Embryonic facial prominence (tissue), 1 donor: ENCODE measurements at regions not wholly inside any gene's neighbourhood (a gene's known extent, or its start where the extent isn't known, plus 50 kb on each side); places are given as distances from the start of the nearest gene placed in this dataset.
"Not testable (repeated sequence)": the region's sequence is repeated elsewhere in the genome, so short reads cannot be mapped to it uniquely, and the experiment has no call there.

Experiments
- DNase-seq: peaks from one replicate; pipeline ENCODE4 v3.0.0-alpha.2; 2016; ENCODE audit errors: extremely low spot score

DNA sequence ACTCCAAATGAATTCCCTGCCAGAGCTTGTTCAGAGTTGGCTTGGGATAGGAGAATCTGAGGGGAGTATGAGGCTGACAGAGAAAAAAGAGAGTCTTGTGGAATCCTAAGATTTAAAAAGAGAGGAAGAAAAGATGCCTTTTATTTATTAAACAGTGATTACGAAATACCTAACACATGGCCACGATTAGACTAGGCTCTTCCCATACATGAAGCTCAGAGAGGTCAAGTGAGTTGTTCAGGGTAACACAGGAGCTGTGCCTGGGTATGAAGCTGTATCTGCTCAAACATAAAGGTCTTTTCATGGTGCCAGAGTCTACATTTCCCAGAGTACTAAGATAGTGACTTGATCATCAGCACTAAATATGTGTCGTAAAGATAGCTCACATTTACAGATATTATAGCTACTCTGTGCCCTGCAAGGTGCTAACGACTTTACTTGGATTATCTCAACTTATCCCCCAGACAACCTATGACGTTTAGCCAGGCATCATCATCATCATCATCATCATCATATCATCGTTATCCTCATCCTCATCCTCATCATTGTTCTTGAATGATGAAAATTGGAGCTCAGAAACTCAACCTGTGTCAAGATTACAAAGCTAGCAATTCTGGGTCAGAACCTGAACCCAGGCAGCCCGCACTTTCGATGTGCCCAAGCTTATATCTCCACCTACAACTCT, 500.8 kb downstream of the NPIPA7 start:
- DNase-seq: no peak

DNA sequence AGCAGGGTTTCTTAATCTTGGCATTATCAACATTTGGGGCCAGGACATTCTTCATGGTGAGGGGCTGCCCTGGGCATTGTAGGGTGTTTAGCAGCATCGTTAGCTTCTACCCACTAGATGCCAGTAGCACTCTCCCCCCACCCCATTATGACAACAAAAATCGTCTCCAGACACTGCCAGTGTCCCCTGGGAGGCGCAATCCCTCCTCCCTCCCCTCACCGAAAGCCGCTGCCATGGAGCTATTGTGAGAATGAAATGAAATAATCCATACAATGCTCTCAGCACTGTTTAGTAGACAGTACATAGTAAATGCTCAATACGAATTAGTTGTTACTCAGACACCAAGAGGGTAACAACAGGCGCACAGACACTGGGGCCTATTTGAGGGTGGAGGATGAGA, 502.9 kb downstream of the NPIPA7 start:
- no peak for DNase-seq

DNA sequence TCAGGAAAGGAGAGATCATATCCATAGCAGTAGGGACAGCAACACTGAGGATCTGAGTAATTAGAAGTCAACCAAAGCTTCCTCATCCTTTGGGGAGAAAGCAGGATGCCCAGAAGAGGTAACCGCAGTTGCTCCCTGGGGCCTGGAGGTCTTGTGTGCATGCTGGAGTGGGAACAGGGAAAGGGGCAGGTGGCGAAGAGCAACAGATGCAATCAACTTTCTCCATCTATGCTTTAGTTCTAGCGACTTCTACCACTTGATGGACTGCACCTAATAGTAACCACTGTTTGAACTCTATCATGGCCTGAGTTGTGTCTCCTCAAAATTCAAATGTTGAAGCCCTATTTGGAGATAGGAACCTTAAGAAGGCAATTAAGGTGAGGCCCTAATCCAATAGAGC, 503.8 kb downstream of the NPIPA7 start:
- no peak for DNase-seq

DNA sequence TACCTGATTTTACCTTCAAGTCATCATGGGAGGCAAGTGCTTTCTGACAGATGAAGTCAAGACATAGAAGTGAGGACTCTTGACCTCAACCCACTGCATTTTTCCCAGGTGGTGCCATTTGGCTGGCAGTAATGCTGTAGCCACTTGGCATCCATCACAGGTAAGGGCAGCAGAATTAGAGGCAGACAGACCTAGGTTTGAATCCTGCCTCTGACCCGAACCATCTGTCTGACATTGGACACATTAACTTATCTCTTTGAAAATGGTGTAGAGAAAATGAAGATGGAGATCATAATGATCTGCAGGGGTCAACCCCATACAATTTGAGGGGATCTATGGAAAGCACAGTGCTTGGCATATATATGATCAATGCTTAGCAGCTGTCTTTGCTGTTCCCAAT, 505.5 kb downstream of the NPIPA7 start:
- no peak for DNase-seq

DNA sequence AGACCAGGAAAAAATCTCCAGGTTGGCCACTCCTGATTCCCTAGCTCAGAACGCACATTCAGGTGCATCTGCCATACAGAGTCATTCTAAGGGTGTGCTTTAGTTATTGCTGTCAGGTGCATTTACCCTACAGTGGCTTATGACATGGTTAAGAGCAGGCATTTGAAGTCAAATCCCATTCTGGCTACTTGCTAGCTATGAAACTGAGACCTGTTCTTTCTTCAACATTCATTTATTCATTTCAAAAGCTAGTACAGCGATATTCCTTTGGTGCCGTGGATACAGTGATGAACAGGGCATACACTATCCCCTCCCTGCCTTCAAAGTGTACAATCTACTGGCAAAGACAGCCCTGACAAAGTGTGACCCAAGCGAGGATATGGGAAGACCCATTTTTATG, 508.3 kb downstream of the NPIPA7 start:
- no peak for DNase-seq

DNA sequence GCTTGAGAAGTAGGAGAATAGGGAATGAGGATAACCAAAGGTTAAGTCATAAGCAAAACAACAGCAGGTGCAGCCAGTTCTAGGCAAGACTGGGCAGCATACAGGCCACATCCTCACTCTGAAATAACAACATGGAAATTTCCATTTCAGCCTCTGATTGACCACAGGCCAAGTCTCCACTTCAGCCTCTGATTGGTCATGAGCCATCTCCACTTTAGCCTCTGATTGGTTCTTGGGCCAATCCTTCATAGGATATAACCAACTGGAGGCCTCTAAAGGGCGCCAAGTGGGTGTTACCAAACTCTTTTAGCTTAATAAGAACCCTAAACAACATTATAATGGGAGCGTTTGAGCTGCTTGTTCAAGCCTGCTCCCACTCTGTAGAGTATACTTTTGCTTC, 512.0 kb downstream of the NPIPA7 start:
- DNase-seq: no peak

DNA sequence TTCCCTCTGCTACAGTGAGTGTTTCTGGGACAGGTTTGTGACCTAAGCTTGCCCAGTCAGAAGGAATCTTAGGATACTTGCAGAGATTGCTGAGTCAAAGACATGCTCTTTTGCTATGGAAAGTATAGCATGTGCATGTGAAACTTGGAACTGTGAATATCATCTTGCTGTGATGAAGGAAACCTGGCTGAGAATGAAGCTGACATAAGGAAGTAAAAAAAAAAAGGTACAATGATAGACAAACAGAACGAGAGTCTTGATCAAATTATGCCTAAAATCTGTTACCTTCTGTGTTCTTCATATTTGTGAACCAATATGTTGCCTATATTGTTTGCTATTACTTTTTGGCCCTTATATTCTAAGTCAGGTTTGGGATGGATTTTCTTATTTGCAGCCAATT, 525.7 kb downstream of the NPIPA7 start:
- no peak for DNase-seq

DNA sequence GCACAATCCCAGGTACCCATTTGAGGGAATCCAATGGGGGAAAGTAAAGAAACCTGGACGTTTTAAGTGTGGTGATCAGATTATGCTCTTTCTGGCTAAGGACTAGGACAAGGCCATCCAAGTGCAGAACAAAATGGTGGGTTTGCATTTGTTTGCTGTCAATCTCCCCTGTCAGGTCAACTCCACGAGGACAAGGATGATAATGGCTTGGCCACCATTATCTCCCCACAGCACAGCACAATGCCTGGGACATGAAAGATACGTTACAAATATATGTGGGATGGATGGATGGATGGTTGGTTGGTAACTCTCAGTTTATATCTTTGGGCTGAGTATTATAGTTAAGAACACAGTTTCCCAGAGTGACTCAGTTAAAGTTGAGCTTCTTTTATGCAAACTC, 526.9 kb downstream of the NPIPA7 start:
- no peak for DNase-seq

DNA sequence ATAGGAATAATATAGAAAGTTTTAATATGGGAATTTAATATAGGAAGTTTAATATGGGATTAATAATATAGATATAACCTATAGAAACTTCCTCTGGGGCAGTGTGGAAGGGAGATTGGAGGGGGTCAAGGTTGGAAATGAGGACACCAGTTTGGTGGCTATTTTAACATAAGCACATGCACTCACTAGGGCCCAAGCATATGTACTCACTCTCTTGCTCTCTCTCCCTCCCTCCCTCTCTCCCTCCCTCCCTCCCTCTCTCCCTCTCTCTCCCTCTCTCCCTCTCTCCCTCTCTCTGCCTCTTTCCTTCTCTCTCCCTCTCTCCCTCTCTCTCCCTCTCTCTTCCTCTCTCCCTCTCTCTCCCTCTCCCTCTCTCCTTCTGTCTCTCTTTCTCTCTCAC, 528.1 kb downstream of the NPIPA7 start:
- DNase-seq: no peak

DNA sequence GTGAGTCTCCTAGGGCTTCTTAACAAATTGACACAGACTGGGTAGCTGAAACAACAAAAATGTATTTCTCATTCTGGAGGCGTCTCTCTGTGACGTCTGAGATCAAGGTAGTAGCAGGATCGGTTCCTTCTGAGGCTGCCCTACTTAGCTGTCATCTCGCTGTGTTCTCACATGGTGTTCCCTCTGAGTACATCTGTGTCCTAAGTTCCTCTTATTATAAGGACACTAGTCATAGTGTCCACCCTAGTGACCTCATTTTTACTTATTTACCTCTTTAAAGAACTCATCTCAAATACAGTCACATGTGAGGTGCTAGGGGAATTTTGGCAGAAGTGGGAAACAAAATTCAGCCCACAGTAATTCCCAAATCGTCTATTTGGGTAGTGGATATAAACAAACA, 529.1 kb downstream of the NPIPA7 start:
- no peak for DNase-seq

DNA sequence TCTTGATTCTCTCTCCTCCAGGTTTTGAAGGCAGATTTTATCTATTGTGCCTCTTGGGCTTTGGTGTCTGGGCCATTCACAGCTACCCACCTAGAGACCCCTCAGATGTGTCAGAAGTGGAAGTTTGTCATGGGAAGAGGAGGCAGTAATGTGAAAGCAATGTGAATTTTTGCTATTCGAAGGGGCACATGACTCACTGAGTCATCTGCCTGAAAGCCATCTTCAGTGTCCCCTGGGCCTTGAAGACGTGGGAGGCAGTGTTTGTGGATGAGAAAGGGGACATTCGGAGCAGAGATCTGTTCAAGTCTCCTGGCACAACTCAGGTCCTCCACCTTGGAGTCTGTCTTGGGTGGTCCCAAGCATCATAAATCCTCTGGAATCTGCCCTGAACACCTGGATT, 530.2 kb downstream of the NPIPA7 start:
- DNase-seq: no peak

DNA sequence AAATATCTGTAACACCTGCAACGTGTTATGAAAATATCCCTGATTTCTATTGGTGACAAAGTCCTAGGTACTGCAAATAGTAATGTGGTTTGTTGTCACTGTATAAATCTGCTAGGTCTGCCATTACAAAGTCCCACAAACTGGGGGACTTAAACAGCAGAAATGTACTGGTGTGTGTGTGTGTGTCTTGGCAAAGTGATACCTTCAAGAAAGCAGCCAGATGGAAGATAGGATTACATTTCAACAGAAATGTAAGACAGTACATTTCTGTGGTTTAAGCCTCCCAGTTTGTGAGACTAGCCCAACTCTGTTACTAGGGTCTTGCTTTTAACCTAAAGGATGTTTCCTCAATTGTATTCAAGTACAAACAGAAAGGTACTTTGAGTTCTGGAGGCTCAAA, 531.7 kb downstream of the NPIPA7 start:
- DNase-seq: no peak

DNA sequence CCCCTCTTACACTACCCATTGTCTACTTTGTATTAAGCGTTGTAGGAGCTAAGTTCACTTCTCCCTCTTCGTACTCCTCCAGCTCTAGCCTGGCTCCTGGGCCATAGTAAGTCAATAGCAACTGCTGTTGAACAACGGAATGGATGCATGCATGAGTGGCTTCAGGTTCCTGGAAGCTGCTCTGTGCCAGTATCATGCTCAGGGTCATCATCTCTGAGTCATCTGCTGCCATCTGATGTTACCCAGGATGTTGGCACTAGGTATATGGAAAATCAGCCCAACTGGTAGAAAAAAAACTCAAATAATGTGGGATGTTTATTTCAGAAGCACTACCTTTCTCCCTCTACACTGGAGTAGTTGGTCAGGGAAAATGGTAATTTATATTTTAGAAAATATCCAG, 536.8 kb downstream of the NPIPA7 start:
- no peak for DNase-seq

DNA sequence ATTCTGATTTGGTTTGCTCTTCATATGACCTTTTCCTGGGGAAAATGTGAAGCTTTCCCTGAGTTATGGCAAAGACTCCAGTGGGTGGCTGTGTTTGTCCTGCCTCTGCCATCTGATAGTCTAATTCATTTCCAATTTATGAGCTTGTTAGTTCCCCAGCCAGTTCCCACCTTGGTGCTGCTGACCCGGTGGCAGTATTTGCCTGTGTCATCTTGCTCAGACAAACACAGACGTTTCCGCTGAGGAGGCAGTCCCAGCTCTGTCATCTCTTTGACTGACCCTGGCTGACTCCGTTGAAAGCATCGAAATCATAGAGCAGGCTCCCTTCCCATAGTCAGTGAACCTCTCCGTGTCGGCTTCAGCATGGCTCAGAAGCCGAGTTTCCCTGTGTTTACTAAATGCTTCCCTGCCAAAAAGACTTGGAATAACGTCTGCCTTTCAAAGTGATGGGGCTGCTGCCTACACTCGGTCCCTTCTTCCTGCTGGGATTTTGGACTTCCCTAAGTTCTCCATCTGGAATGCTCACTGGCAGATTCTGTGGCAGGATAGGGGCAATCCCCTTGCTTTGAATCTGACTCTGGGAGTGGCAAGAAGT, 538.3 kb downstream of the NPIPA7 start:
- DNase-seq: no peak

DNA sequence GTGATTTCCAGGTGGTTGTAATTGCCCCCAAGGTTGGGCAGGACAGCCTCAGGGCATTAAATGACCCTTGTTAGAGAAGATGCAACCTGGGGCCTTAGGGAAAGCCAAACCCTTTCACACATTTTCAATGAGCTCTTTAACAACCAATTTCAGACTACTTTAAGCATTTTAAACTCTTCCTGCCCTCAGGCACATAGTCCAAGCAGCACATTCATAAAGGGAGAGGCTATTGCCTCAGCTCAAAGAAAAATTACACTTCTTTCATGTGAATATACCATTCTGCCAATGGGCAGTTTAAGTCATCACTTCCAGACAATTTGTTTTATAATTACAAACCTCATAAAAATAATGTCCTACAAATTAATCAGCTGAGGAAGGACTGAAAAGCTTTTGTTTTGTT, 544.5 kb downstream of the NPIPA7 start:
- no peak for DNase-seq

DNA sequence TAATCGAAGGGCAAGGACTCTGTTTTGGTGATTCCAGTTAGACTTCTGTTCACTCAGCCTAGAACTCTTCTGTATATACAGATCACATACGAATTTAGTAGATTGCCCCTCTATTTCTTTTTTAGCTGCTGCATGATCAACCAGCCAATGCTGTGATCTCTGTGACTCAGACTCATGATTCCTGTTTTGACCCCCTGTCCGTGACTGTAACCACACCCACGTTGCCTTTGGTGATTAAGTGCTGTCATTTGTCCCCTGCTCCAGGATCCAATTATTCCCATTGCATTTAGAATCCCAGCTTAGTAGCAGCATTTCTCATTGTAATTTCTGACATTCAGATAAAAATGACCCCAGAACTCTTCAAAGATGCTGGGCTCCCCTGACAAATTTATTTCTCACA, 545.7 kb downstream of the NPIPA7 start:
- DNase-seq: no peak

DNA sequence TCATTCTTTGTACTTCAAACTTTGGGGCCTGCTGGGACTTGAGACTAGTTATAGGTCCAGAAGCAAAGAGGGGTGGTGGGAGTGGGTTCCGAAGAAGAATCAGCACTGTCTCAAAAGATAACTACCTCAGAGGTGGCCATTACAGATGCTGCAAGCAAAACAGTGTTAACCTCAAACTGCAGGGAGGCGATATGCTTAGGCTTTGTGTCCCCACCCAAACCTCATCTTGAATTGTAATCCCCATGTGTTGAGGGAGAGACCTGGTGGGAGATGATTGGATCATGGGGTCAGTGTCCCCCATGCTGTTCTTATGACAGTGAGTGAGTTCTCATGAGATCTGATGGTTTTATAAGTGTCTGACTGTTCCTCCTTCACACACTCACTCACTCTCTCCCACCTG, 545.3 kb downstream of the XYLT1 start:
- no peak for DNase-seq

DNA sequence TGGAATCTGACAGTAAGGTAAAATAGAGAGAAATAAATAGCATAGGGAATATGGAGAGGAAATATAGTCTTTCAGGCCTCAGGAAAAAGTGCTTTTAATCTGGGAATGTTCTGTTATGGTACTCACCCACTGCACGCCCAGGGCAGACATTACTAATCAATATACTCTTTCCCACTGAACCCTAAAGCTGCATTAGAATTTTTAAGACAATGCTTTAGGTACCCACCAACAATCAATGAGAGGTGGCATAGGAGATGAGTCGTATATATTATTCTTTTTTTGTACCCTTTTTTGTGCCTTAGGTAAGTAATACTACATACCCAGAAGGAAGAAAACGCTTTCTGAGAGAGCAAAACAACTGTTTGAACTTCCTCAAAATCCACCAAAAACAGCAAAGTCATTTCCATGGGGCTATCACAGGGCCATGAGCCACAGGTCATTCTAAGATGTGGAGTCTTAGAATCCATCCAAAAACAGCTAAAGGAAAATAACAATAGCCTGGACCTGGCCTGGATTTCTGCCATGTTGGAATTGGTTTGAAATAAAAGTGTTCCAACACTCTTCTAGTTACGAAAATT, 542.1 kb downstream of the XYLT1 start:
- DNase-seq: no peak

DNA sequence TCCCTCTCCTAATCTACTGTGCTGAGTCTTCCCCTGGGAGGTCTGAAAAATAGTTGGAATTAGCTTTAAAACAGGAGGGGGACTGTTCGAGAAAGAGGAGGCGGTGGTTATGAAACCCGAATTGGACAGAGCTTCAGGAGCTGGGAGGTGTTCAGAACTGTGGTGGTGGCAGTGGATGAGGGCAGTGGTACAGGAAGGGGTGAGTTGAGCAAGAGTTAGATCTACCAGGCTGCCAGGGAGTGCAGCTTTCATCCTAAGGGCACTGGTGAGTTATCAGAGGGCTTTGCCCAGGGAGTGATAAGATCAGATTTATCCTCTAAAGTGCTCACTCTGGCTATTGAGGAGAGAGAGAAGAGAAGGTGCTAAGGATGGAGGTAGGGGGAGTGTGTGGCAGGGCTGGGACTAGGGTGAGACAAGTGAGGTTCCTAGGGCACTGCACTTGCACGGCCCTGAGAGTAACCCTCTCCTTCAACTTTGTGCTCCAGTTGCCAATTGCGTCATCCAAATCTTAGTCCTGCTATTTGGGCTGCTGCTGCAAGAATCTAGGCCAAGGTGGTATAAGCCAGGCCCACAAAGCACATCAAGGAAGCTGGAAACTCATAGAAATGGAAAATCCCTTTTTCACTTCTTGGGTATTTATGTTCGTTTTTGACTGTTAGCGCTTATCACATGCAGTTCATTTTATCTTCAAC, 540.3 kb downstream of the XYLT1 start:
- DNase-seq: no peak

DNA sequence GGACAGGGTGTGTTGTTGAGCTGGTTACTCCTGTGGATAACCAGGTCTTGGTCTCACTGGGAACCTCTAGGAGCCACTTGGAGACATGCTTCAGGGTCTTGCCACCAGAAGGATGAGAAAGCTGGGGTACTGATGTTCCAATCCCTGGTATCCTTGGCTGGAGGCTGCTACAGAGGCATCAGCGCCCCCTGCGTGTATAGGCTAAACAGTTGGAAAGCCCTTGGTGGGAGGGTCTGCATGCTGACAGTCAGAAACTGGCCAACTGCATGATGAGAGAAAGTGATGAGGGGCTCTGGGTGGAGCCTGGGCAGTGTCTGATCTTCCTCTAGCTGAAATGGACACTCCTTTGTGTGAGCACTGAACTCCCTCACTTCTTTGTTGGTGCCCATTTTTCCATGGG, 536.9 kb downstream of the XYLT1 start:
- no peak for DNase-seq

DNA sequence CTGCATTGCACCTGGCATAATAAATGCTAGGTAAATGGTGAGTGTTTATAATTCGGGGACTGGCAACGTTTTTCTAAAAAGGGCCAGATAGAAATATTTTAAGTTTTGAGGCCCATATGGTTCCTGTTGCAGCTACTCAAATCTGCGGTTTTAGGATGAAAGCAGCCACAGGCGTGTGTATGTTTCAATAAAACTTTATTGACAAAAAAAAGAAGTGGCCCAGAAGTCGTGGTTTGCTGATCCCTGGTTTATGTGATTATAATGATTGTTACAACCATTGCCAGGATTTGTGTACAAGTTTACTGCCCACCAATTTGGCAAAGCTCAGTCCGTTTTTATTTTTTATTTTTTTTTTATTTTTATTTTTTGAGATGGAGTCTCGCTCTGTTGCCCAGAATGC, 536.1 kb downstream of the XYLT1 start:
- no peak for DNase-seq

DNA sequence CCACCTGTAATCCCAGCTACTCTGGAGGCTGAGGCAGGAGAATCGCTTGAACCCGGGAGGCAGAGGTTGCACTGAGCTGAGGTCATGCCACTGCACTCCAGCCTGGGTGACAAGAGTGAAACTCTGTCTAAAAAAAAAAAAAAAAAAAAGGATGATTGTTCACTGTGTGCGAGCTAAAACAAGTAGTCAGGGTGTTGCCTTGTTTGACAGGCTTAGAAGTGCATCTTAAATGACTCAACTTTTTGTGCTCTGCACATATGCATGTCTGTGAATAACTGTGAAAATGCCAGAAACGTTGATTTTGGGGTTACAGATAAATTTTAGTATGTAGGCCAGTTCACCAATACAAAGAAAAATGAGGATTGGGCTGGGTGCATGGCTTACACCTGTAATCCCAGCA, 534.9 kb downstream of the XYLT1 start:
- not testable (repeated sequence) for DNase-seq

DNA sequence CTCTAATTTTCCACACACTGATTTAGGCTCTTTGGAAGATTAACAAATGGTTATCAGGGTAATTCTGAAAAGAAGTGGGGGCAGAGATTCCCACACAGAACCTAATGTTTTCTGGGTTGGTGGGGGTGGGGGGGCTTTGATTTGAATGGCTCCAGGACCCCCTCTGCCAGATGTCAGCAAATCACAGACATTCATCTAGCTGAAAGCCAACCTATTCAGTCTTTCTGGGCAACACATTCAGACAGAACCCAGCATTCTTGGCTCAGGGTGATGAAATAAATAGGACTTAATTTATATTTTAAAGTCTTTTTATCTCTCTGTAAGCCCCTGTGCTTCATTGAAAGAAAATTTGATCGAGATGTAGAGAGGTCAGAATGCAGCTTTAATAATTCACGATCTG, 533.2 kb downstream of the XYLT1 start:
- DNase-seq: no peak
